Thymus (tissue), 11 donors: ENCODE measurements at regions not wholly inside any gene's neighbourhood (a gene's known extent, or its start where the extent isn't known, plus 50 kb on each side); places are given as distances from the start of the nearest gene placed in this dataset.
"Not testable (repeated sequence)": the region's sequence is repeated elsewhere in the genome, so short reads cannot be mapped to it uniquely, and the experiment has no call there.

Experiments
- DNase-seq, 9 donors: peaks; one replicate each; pipeline ENCODE4 v3.0.0-alpha.2; 2013; ENCODE audit warnings: low spot score in 9 of 9, low read depth in 6 of 9, missing footprints in 1 of 9
- H3K27ac ChIP-seq, 2 donors: one replicate each; pipeline ENCODE4 v1.5.1; 2013; ENCODE audit warnings: control low read depth in 1 of 2, low read depth in 1 of 2, low read length in 1 of 2, mild to moderate bottlenecking in 1 of 2, moderate library complexity in 1 of 2
- H3K27me3 ChIP-seq, 2 donors: one replicate each; pipeline ENCODE4 v1.5.1; 2013; ENCODE audit warnings: low read length in 1 of 2; ENCODE audit not compliant: control insufficient read depth in 2 of 2, insufficient read depth in 1 of 2
- H3K36me3 ChIP-seq, 2 donors: one replicate each; pipeline ENCODE4 v1.5.1; 2013; ENCODE audit warnings: low read length in 1 of 2, mild to moderate bottlenecking in 1 of 2, moderate library complexity in 1 of 2; ENCODE audit not compliant: control insufficient read depth in 2 of 2, insufficient read depth in 2 of 2
- H3K4me1 ChIP-seq, 2 donors: one replicate each; pipeline ENCODE4 v1.5.1; 2013; ENCODE audit warnings: low read length in 2 of 2; ENCODE audit not compliant: control insufficient read depth in 2 of 2, insufficient read depth in 2 of 2
- H3K4me3 ChIP-seq, 2 donors: one replicate each; pipeline ENCODE4 v1.5.1; 2013; ENCODE audit warnings: low read length in 2 of 2, control low read depth in 1 of 2, mild to moderate bottlenecking in 1 of 2
- H3K9me3 ChIP-seq, 2 donors: one replicate each; pipeline ENCODE4 v1.5.1; 2013; ENCODE audit warnings: low read length in 1 of 2, mild to moderate bottlenecking in 1 of 2; ENCODE audit not compliant: control insufficient read depth in 2 of 2, insufficient read depth in 1 of 2
- WGBS: extraction: QIAGEN DNeasy Blood & Tissue Kit; methylation state at CpG from one replicate; pipeline ENCODE4 v1.1.7; 2013; 5-methylcytosine and 5-hydroxymethylcytosine counted together
- donor health status: healthy.

DNA sequence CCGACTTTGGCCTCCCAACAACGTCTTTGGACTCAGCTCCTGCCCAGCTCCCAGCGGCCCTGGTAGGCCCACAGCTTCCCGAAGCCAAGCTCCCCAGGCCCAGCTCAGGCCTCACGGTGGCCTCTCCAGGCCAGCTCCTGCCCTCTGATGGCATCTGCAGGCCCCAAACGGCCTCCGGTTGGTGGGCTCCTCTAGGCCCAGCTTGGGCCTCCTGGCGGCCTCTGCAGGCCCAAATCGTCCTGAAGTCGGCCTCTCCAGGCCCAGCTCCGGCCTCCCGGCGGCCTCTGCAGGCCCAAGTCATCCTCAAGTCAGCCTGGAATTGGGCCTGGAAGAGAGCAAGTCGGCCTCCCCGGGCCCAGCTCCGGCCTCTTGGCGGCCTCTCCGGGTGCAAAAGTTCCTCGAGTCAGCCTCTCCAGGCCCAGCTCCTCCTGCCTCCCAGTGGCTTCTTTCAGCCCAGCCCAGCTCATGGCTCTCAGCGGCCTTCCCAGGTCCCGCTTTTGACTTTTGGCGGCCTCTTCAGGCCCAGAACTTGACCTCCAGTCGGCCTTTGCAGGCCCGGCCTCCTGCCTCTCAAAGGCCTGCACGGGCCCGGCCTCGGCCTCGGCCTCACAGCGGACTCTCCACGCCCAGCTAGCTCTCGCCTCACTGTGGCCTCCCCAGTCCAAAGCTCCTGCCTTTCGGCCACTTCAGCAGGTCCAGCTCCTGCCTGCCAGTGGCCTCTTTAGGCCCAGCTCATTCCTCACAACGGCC is 50.9 kb upstream of the METTL14 start:
- not testable (repeated sequence) for H3K4me1 ChIP-seq, H3K4me3 ChIP-seq, DNase-seq, H3K27me3 ChIP-seq, H3K9me3 ChIP-seq, H3K27ac ChIP-seq
- WGBS = 96% methylated on average over 33 of the region's 33 CpGs
- peaks cover 10 to 23% of the 10 kb centered on the region in 2 donors for H3K36me3 ChIP-seq
